Fibroblast of lung (primary cell): ENCODE measurements at regions not wholly inside any gene's neighbourhood (a gene's known extent, or its start where the extent isn't known, plus 50 kb on each side); places are given as distances from the start of the nearest gene placed in this dataset.

Experiments used
- CTCF ChIP-seq, 2 donors: IDR thresholded peaks in 1 of 2; conservative IDR thresholded peaks in 1 of 2; 1 replicate in 1 of 2; 2 replicates in 1 of 2; pipeline ENCODE4 v1.5.1; 2011 to 2012; ENCODE audit warnings: low read length in 2 of 2, control low read depth in 1 of 2, inconsistent platforms in 1 of 2, low read depth in 1 of 2, mild to moderate bottlenecking in 1 of 2
- EZH2 ChIP-seq: IDR thresholded peaks from 2 replicates; pipeline ENCODE4 v1.5.1; 2012; ENCODE audit warnings: low read length, control low read depth, mild to moderate bottlenecking; ENCODE audit errors: missing control alignments

GRCh38 chr4:134622199-134622598 is 420.6 kb upstream of the PABPC4L start:
- no peak for TF ChIP-seq CTCF (conservative IDR thresholded peaks at IDR 0.05 in 1 of 2, IDR thresholded peaks at IDR 0.05 in 1 of 2; ENCODE audit: low read depth in 1 of 2, low read length in 2 of 2)
- no peak for TF ChIP-seq EZH2
